ENCODE measurements at regions not wholly inside any gene's neighbourhood (a gene's known extent, or its start where the extent isn't known, plus 50 kb on each side); places are given as distances from the start of the nearest gene placed in this dataset.

- no peak overlapping the region for H3K4me3 ChIP-seq (ENCODE audit: low read depth, low read length)
- DNase-seq (ENCODE audit: low read depth) = no peak
Observed at GRCh38 chr11:122224867-122225266, 108.9 kb upstream of the BLID start.

GRCh38 chr11:122220321-122220720 lies 104.3 kb upstream of the BLID start:
- no peak for DNase-seq (ENCODE audit: low read depth)
- no peak overlapping the region for H3K4me3 ChIP-seq (ENCODE audit: low read depth, low read length)

- no peak for DNase-seq (ENCODE audit: low read depth)
Observed at GRCh38 chr11:122219791-122220190, 103.8 kb upstream of the BLID start.

GRCh38 chr11:122215244-122215992 lies 99.4 kb upstream of the BLID start:
- H3K4me3 ChIP-seq (ENCODE audit: low read depth, low read length) = no peak overlapping the region
- DNase-seq (ENCODE audit: low read depth) = peak; percentile 70

More at GRCh38 chr11:122219791-122220190, 103.8 kb upstream of the BLID start:
- H3K4me3 ChIP-seq (ENCODE audit: low read depth, low read length) = no peak overlapping the region

- no peak overlapping the region for H3K4me3 ChIP-seq (ENCODE audit: low read depth, low read length)
- DNase-seq (ENCODE audit: low read depth) = no peak
Observed at GRCh38 chr11:122214567-122214966, 98.6 kb upstream of the BLID start.

GRCh38 chr11:122214080-122214479 lies 98.1 kb upstream of the BLID start:
- H3K4me3 ChIP-seq (ENCODE audit: low read depth, low read length) = no peak overlapping the region
- DNase-seq (ENCODE audit: low read depth) = no peak

- DNase-seq (ENCODE audit: low read depth) = no peak
- H3K4me3 ChIP-seq (ENCODE audit: low read depth, low read length) = no peak overlapping the region
Observed at GRCh38 chr11:122213171-122213570, 97.2 kb upstream of the BLID start.

- no peak for DNase-seq (ENCODE audit: low read depth)
- no peak overlapping the region for H3K4me3 ChIP-seq (ENCODE audit: low read depth, low read length)
Observed at GRCh38 chr11:122210367-122210997, 94.5 kb upstream of the BLID start.

- no peak overlapping the region for H3K4me3 ChIP-seq (ENCODE audit: low read depth, low read length)
- DNase-seq (ENCODE audit: low read depth) = peak; percentile 85
Observed at GRCh38 chr11:122209619-122210366, 93.8 kb upstream of the BLID start.

GRCh38 chr11:122207921-122208764 lies 92.1 kb upstream of the BLID start:
- H3K4me3 ChIP-seq (ENCODE audit: low read depth, low read length) = no peak overlapping the region
- DNase-seq (ENCODE audit: low read depth) = peak; percentile 70

- DNase-seq (ENCODE audit: low read depth) = peak; percentile 70
- peak overlapping the region; percentile 32 for H3K4me3 ChIP-seq (ENCODE audit: low read depth, low read length)
Observed at GRCh38 chr11:122207505-122207904, 91.5 kb upstream of the BLID start.

GRCh38 chr11:122205036-122205435 lies 89.0 kb upstream of the BLID start:
- no peak for DNase-seq (ENCODE audit: low read depth)
- no peak overlapping the region for H3K4me3 ChIP-seq (ENCODE audit: low read depth, low read length)

- no peak for DNase-seq (ENCODE audit: low read depth)
- no peak overlapping the region for H3K4me3 ChIP-seq (ENCODE audit: low read depth, low read length)
Observed at GRCh38 chr11:122204206-122204605, 88.2 kb upstream of the BLID start.

GRCh38 chr11:122202951-122203456 lies 87.0 kb upstream of the BLID start:
- peak overlapping the region; percentile 56 for H3K4me3 ChIP-seq (ENCODE audit: low read depth, low read length)
- DNase-seq (ENCODE audit: low read depth) = no peak

GRCh38 chr11:122202161-122202950 lies 86.3 kb upstream of the BLID start:
- H3K4me3 ChIP-seq (ENCODE audit: low read depth, low read length) = peak overlapping the region; percentile 56
- peak; percentile 62 for DNase-seq (ENCODE audit: low read depth)

GRCh38 chr11:122201106-122201505 lies 85.1 kb upstream of the BLID start:
- DNase-seq (ENCODE audit: low read depth) = no peak
- peak overlapping the region; percentile 56 for H3K4me3 ChIP-seq (ENCODE audit: low read depth, low read length)

GRCh38 chr11:122199661-122200060 lies 83.6 kb upstream of the BLID start:
- DNase-seq (ENCODE audit: low read depth) = peak; percentile 66
- H3K4me3 ChIP-seq (ENCODE audit: low read depth, low read length) = no peak overlapping the region

GRCh38 chr11:122198291-122198983 lies 82.4 kb upstream of the BLID start:
- no peak for DNase-seq (ENCODE audit: low read depth)
- H3K4me3 ChIP-seq (ENCODE audit: low read depth, low read length) = no peak overlapping the region
